NT2/D1 (cell line): ENCODE measurements at regions not wholly inside any gene's neighbourhood (a gene's known extent, or its start where the extent isn't known, plus 50 kb on each side); places are given as distances from the start of the nearest gene placed in this dataset.

Experiments used
- SUZ12 ChIP-seq: IDR thresholded peaks from 2 replicates; pipeline ENCODE4 v1.6.1; 2011; ENCODE audit not compliant: insufficient read length, insufficient read depth; ENCODE audit errors: extremely low read depth
- YY1 ChIP-seq: IDR thresholded peaks from 2 replicates; pipeline ENCODE4 v1.6.1; 2011; ENCODE audit not compliant: insufficient read length, insufficient read depth

- TF ChIP-seq YY1: no peak
- TF ChIP-seq SUZ12: no peak
Measured at GRCh38 chr5:82480331-82480730, 202.2 kb upstream of the RPS23 start.
